ENCODE measurements at regions not wholly inside any gene's neighbourhood (a gene's known extent, or its start where the extent isn't known, plus 50 kb on each side); places are given as distances from the start of the nearest gene placed in this dataset.

DNA sequence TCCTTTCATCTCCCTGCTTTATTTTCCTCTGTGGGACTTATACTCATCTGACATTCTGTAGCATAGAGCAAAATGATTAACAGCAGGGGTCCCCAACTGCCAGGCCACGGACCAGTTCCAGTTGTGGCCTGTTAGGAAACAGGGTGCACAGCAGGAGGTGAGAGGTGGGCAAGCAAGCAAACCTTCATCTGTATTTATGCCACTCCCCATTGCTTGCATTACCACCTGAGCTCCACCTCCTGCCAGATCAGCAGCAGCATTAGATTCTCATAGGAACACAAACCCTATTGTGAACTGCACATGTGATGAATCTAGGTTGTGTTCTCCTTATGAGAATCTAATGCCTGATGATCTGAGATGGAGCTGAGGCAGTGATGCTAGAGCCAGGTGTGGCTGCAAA lies 130.5 kb upstream of the SLC24A3 start:
- H3K9me3 ChIP-seq (ENCODE audit: control insufficient read depth, low read depth, low read length): no peaks in the 10 kb centered on the region
- dilution Hi-C loops (cut with MboI; ENCODE audit: extremely low pct_ligation_motif_present, low sequenced_read_pairs): no loop called here
- FAIRE-seq (no peak), DNase-seq (ENCODE audit: low read depth, low spot score) (no peak)
- H2AFZ ChIP-seq (ENCODE audit: control insufficient read depth, low read length): no peak overlapping the region
- no peaks in the 10 kb centered on the region for H3K9me1 ChIP-seq (ENCODE audit: control insufficient read depth, extremely low read depth, insufficient read depth, low read length)
- H3K79me2 ChIP-seq (ENCODE audit: control insufficient read depth, insufficient read depth, low read length): no peaks in the 10 kb centered on the region
- no peak overlapping the region for H3K9ac ChIP-seq (ENCODE audit: control insufficient read depth, extremely low read depth, insufficient read depth, low read length)
- no peaks in the 10 kb centered on the region for H3K4me1 ChIP-seq (ENCODE audit: control insufficient read depth, extremely low read depth, insufficient read depth, low read length)
- no peak overlapping the region for H3K4me2 ChIP-seq (ENCODE audit: control insufficient read depth, extremely low read depth, insufficient read depth, low read depth, low read length)
- no peaks in the 10 kb centered on the region for H3K27me3 ChIP-seq (ENCODE audit: control insufficient read depth, extremely low read depth, insufficient read depth, low read length)
- H3K4me3 ChIP-seq (ENCODE audit: control insufficient read depth in 2 of 3, extremely low read depth in 1 of 3, insufficient read depth in 2 of 3, low read depth in 1 of 3, low read length in 3 of 3): no peak overlapping the region
- H4K20me1 ChIP-seq (ENCODE audit: control insufficient read depth, extremely low read depth, insufficient read depth, low read length): no peaks in the 10 kb centered on the region
- TF ChIP-seq, protein P1, sequence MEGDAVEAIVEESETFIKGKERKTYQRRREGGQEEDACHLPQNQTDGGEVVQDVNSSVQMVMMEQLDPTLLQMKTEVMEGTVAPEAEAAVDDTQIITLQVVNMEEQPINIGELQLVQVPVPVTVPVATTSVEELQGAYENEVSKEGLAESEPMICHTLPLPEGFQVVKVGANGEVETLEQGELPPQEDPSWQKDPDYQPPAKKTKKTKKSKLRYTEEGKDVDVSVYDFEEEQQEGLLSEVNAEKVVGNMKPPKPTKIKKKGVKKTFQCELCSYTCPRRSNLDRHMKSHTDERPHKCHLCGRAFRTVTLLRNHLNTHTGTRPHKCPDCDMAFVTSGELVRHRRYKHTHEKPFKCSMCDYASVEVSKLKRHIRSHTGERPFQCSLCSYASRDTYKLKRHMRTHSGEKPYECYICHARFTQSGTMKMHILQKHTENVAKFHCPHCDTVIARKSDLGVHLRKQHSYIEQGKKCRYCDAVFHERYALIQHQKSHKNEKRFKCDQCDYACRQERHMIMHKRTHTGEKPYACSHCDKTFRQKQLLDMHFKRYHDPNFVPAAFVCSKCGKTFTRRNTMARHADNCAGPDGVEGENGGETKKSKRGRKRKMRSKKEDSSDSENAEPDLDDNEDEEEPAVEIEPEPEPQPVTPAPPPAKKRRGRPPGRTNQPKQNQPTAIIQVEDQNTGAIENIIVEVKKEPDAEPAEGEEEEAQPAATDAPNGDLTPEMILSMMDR (optimal IDR thresholded peaks at IDR 0.05 in 1 of 3, IDR thresholded peaks at IDR 0.05 in 1 of 3, conservative IDR thresholded peaks at IDR 0.05 in 1 of 3; ENCODE audit: extremely low read depth in 1 of 3, insufficient read depth in 2 of 3, low read length in 3 of 3): no peak
- TF ChIP-seq EZH2 (IDR thresholded peaks at IDR 0.05; ENCODE audit: low read length): no peak
- no peak overlapping the region for H3K27ac ChIP-seq (ENCODE audit: control insufficient read depth, insufficient read depth, low read length)
- no peaks in the 10 kb centered on the region for H3K36me3 ChIP-seq (ENCODE audit: control insufficient read depth in 2 of 2, extremely low read depth in 1 of 2, insufficient read depth in 2 of 2, low read length in 2 of 2)

DNA sequence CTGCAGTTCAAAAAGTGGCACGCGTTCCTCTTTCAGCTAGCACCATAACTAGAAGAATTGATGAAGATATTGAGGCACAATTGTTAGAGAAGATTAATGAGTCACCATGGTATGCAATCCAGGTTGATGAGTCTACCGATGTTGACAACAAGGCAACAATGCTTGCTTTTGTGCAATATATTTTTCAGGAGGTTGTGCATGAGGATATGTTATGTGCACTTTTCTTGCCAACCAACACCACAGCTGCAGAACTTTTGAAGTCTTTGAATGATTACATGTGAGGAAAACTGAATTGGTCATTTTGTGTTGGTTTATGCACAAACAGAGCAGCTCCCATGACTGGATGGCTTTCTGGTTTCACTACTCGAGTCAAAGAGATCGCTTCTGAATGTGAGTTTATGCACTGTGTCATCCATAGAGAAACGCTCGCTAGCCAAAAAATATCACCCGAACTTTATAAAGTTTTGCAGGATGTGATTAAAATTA lies 129.3 kb upstream of the SLC24A3 start:
- TF ChIP-seq, protein P1 (optimal IDR thresholded peaks at IDR 0.05 in 1 of 3, IDR thresholded peaks at IDR 0.05 in 1 of 3, conservative IDR thresholded peaks at IDR 0.05 in 1 of 3; ENCODE audit: extremely low read depth in 1 of 3, insufficient read depth in 2 of 3, low read length in 3 of 3): no peak
- TF ChIP-seq EZH2 (IDR thresholded peaks at IDR 0.05; ENCODE audit: low read length): no peak
- Histone ChIP-seq H3K36me3 (ENCODE audit: control insufficient read depth in 2 of 2, extremely low read depth in 1 of 2, insufficient read depth in 2 of 2, low read length in 2 of 2) (no peaks in the 10 kb centered on the region), H3K9me1 (ENCODE audit: control insufficient read depth, extremely low read depth, insufficient read depth, low read length) (no peaks in the 10 kb centered on the region), H3K9ac (ENCODE audit: control insufficient read depth, extremely low read depth, insufficient read depth, low read length) (no peak overlapping the region), H3K27ac (ENCODE audit: control insufficient read depth, insufficient read depth, low read length) (no peak overlapping the region), H3K4me2 (ENCODE audit: control insufficient read depth, extremely low read depth, insufficient read depth, low read depth, low read length) (no peak overlapping the region), H4K20me1 (ENCODE audit: control insufficient read depth, extremely low read depth, insufficient read depth, low read length) (no peaks in the 10 kb centered on the region), H3K4me1 (ENCODE audit: control insufficient read depth, extremely low read depth, insufficient read depth, low read length) (no peaks in the 10 kb centered on the region), H3K9me3 (ENCODE audit: control insufficient read depth, low read depth, low read length) (no peaks in the 10 kb centered on the region), H2AFZ (ENCODE audit: control insufficient read depth, low read length) (no peak overlapping the region), H3K4me3 (ENCODE audit: control insufficient read depth in 2 of 3, extremely low read depth in 1 of 3, insufficient read depth in 2 of 3, low read depth in 1 of 3, low read length in 3 of 3) (no peak overlapping the region), H3K79me2 (ENCODE audit: control insufficient read depth, insufficient read depth, low read length) (no peaks in the 10 kb centered on the region), H3K27me3 (ENCODE audit: control insufficient read depth, extremely low read depth, insufficient read depth, low read length) (no peaks in the 10 kb centered on the region)
- dilution Hi-C loops (cut with MboI; ENCODE audit: extremely low pct_ligation_motif_present, low sequenced_read_pairs): no loop called here
- DNase-seq (ENCODE audit: low read depth, low spot score) (no peak), FAIRE-seq (no peak)
